Stomach (tissue), 8 donors: ENCODE measurements at regions not wholly inside any gene's neighbourhood (a gene's known extent, or its start where the extent isn't known, plus 50 kb on each side); places are given as distances from the start of the nearest gene placed in this dataset.

Experiments
- DNase-seq, 2 donors: peaks; one replicate each; pipeline versions ENCODE4 v3.0.0 to v3.0.0-alpha.2; 2013 to 2019
- H3K27ac ChIP-seq, 5 donors: fragments of 200-600 bp in 4 of 5; sonication (generic) in 4 of 5; one replicate each; pipeline ENCODE4 v1.5.1; 2013 to 2019; ENCODE audit warnings: mild to moderate bottlenecking in 1 of 5, moderate library complexity in 1 of 5
- H3K27me3 ChIP-seq, 3 donors: fragments of 200-600 bp; sonication (generic); one replicate each; pipeline ENCODE4 v1.5.1; 2017 to 2019; ENCODE audit warnings: mixed run types in 1 of 3
- H3K36me3 ChIP-seq, 4 donors: fragments of 200-600 bp; sonication (generic); 1 replicate in 3 of 4; 2 replicates in 1 of 4; pipeline ENCODE4 v1.5.1; 2016 to 2019
- H3K4me1 ChIP-seq, 4 donors: fragments of 200-600 bp; sonication (generic); one replicate each; pipeline ENCODE4 v1.5.1; 2016 to 2019
- H3K4me3 ChIP-seq, 4 donors: fragments of 200-600 bp; sonication (generic) in 3 of 4; one replicate each; pipeline ENCODE4 v1.5.1; 2016 to 2019; ENCODE audit warnings: mild to moderate bottlenecking in 1 of 4
- H3K9me3 ChIP-seq, 4 donors: fragments of 200-600 bp; sonication (generic); one replicate each; pipeline ENCODE4 v1.5.1; 2016 to 2019
- CTCF ChIP-seq, 7 experiments: fragments of 450-650 bp in 4 of 7; fragments of 200-600 bp in 3 of 7; sonication (generic) in 3 of 7; IDR thresholded peaks; one replicate each; pipeline ENCODE4 v1.5.1; 2016 to 2019; ENCODE audit warnings: antibody characterized with exemption in 7 of 7, control low read depth in 2 of 7, mild to moderate bottlenecking in 1 of 7
- EP300 ChIP-seq: sonication (generic); formaldehyde crosslinking; IDR thresholded peaks from one replicate; pipeline ENCODE4 v1.6.1; 2017; ENCODE audit warnings: antibody characterized with exemption
- POLR2A ChIP-seq, 4 donors: fragments of 450-650 bp; IDR thresholded peaks; one replicate each; pipeline ENCODE4 v1.6.1; 2016; ENCODE audit warnings: antibody characterized with exemption in 4 of 4, control low read depth in 2 of 4, mild to moderate bottlenecking in 1 of 4, moderate library complexity in 1 of 4
- POLR2AphosphoS5 ChIP-seq, 3 donors: sonication (generic); formaldehyde crosslinking; IDR thresholded peaks; one replicate each; pipeline ENCODE4 v1.6.1; 2016; ENCODE audit warnings: antibody characterized with exemption in 3 of 3
- WGBS, 5 donors: extraction: QIAGEN DNeasy Blood & Tissue Kit in 3 of 5; methylation state at CpG; one replicate each; pipeline versions ENCODE4 v1.1.5 to v1.1.7; 2013 to 2018; 5-methylcytosine and 5-hydroxymethylcytosine counted together
- intact Hi-C: fragments of 100-400 bp; cut with DNase I; formaldehyde crosslinking; loops from one replicate; pipeline ENCODE4 v1.15.1; 2023; ENCODE audit warnings: low total_unique reads
- donor health status: healthy with polysubstance abuse.
- donor health status: Bipolar disorder and iron deficiency.
- donor health status: healthy.

DNA sequence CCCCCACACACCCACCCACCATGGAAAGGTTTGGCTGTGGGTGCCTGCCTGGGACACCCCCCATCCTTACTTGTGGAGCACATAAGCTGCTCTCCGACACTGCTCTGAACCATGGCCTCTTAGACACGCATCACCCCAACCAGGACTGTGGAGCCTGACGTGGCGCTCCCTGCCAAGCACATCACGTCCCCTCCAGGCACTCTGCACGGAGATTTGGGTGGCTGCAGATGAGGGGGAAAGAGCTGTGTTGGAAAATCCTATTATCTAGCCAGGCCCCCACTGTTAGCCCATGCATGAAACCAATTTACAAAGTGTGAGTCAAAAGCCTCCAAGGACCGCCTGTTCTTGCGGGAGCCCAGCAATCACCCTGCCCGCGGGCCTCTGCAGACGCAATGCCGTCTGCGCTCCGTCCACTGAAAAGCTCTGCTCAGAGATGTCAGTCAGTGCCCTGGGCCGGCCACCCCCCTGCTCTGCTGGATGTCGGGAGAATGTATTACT is 163.4 kb upstream of the NECTIN1 start:
- peaks cover 0 to 23% (median 0%) of the 10 kb centered on the region in 3 donors for H3K27me3 ChIP-seq
- DNase-seq, result no peak
- intact Hi-C loops, result no loop called here
- no peaks in the 10 kb centered on the region for H3K36me3 ChIP-seq
- H3K4me3 ChIP-seq, result no peak overlapping the region
- 74 to 87% (median 82%) methylated on average over 15 to 16 of the region's 16 CpGs for WGBS, 5 donors
- no peaks in the 10 kb centered on the region for H3K4me1 ChIP-seq
- H3K9me3 ChIP-seq, result no peaks in the 10 kb centered on the region
- H3K27ac ChIP-seq, result no peak overlapping the region
- TF ChIP-seq CTCF (IDR thresholded peaks at IDR 0.05), result no peak
- TF ChIP-seq EP300, result no peak
- TF ChIP-seq POLR2AphosphoS5 (IDR thresholded peaks at IDR 0.05), result no peak
- no peak for TF ChIP-seq POLR2A (IDR thresholded peaks at IDR 0.05)

DNA sequence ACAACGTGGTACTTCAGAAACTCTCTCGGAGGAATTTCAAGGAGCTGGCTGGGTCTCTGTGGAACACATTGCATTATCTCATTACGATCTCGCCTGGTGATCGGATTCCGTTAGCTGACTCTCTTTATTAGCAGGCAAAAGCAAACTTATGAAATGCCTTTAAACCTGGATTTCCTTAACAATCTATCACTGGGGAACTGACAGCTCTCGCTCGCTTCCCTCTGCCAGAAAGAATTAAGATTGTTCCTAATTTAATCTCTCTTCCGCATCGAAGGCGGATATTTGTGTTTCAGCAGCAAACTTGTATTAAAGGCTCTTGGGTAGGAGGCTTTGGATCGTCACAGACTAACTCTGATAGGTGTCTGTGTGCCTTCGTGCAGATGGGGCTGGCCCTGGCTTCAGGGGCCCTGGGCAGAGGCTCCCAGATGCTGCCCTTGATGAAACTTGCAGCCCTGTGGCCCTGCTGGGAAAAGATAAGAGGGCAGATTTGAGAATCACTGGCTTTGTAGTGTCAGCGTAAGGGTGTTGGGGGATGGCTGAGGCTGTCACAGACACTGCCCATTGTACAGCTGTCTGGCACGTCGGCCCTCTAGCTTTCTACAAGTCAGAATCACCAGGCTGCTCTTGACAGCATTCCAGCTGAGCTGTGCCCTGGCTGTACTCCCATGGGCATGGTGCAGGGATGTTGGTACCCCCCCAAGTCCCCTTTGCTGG is 162.2 kb upstream of the NECTIN1 start:
- peaks cover 0 to 29% (median 0%) of the 10 kb centered on the region in 3 donors for H3K27me3 ChIP-seq
- no peak overlapping the region for H3K4me3 ChIP-seq
- TF ChIP-seq POLR2AphosphoS5 (IDR thresholded peaks at IDR 0.05), result no peak
- TF ChIP-seq EP300, result no peak
- no peak for TF ChIP-seq POLR2A (IDR thresholded peaks at IDR 0.05)
- TF ChIP-seq CTCF (IDR thresholded peaks at IDR 0.05), result no peak
- no peaks in the 10 kb centered on the region for H3K36me3 ChIP-seq
- intact Hi-C loops, result no loop called here
- WGBS, 5 donors, result 63 to 74% (median 71%) methylated on average over 14 to 16 of the region's 16 CpGs
- H3K27ac ChIP-seq, result no peak overlapping the region
- no peaks in the 10 kb centered on the region for H3K9me3 ChIP-seq
- DNase-seq, result no peak
- H3K4me1 ChIP-seq, result no peaks in the 10 kb centered on the region

GRCh38 chr11:119890466-119890865 is 161.5 kb upstream of the NECTIN1 start:
- intact Hi-C loops, result no loop called here
- no peak overlapping the region for H3K27ac ChIP-seq
- DNase-seq, result no peak
- H3K4me3 ChIP-seq, result no peak overlapping the region
- 75 to 92% (median 86%) methylated on average over 2 to 5 of the region's 5 CpGs for WGBS, 5 donors
- no peaks in the 10 kb centered on the region for H3K9me3 ChIP-seq
- TF ChIP-seq POLR2AphosphoS5 (IDR thresholded peaks at IDR 0.05), result no peak
- TF ChIP-seq EP300, result no peak
- no peak for TF ChIP-seq CTCF (IDR thresholded peaks at IDR 0.05)
- no peak for TF ChIP-seq POLR2A (IDR thresholded peaks at IDR 0.05)
- H3K4me1 ChIP-seq, result no peaks in the 10 kb centered on the region
- peaks cover 0 to 29% (median 0%) of the 10 kb centered on the region in 3 donors for H3K27me3 ChIP-seq
- H3K36me3 ChIP-seq, result no peaks in the 10 kb centered on the region

DNA sequence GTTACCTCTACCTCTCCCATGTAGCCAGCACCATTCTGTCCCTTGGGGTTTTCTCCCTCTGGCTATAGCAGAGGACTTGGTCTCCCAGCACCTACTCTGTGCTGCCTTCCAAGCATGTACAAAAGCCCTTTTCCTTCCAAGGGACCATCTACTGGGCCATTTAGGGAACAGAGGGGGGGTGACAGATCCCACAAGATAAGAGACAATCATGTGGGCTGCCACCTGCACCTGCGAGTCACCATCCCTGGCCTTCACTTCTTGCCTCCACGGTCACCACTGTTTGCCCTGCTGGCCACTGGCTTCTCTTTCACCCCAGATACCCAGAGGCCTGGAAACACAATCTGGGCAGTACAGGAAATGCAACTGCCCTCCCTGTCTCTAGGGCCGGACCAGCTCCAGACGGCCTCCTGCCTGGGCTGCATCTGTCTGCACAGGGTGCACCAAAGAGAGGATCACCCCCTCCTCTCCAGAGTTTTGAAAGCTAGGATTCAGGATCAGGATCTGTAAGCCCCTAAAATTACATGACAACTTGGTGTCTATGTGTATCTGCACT is 160.8 kb upstream of the NECTIN1 start:
- intact Hi-C loops, result no loop called here
- no peak overlapping the region for H3K4me3 ChIP-seq
- TF ChIP-seq POLR2AphosphoS5 (IDR thresholded peaks at IDR 0.05), result no peak
- TF ChIP-seq EP300, result no peak
- no peak for TF ChIP-seq POLR2A (IDR thresholded peaks at IDR 0.05)
- TF ChIP-seq CTCF (IDR thresholded peaks at IDR 0.05), result no peak

More for the DNA sequence above, 160.8 kb upstream of the NECTIN1 start:
- Histone ChIP-seq H3K9me3 (no peaks in the 10 kb centered on the region), H3K27ac (no peak overlapping the region), H3K27me3 (peaks cover 0 to 29% (median 0%) of the 10 kb centered on the region in 3 donors), H3K36me3 (no peaks in the 10 kb centered on the region), H3K4me1 (no peaks in the 10 kb centered on the region)
- no peak for DNase-seq
- 26 to 100% (median 50%) methylated on average over 2 to 4 of the region's 4 CpGs for WGBS, 5 donors
